SK-N-SH treated with all-trans-retinoic acid at 6 μM for 48 hours (cell line): ENCODE measurements at regions not wholly inside any gene's neighbourhood (a gene's known extent, or its start where the extent isn't known, plus 50 kb on each side); places are given as distances from the start of the nearest gene placed in this dataset.

ENCODE experiments used
- ATAC-seq: fragments of 200-7000 bp; cut with Tn5 transposase; 3 replicates; pipeline ENCODE4 v1.9.1; 2020; ENCODE audit warnings: mild to moderate bottlenecking, moderate library complexity
- ARNTL ChIP-seq: fragments of 450-650 bp; formaldehyde crosslinking; IDR thresholded peaks from 2 replicates; pipeline ENCODE4 v1.5.0; 2020; ENCODE audit warnings: low read depth, mild to moderate bottlenecking, moderate library complexity, borderline replicate concordance
- BACH2 ChIP-seq: fragments of 250-450 bp; sonication (Bioruptor Pico); IDR thresholded peaks from 2 replicates; pipeline ENCODE4 v1.9.0; 2021; ENCODE audit warnings: mild to moderate bottlenecking, borderline replicate concordance
- CREB5 ChIP-seq: fragments of 250-450 bp; sonication (Bioruptor Pico); IDR thresholded peaks from 2 replicates; pipeline ENCODE4 v1.5.1; 2020; ENCODE audit warnings: low read depth, mild to moderate bottlenecking, moderate library complexity
- CSDC2 ChIP-seq: fragments of 250-450 bp; sonication (Bioruptor Pico); IDR thresholded peaks from 2 replicates; pipeline ENCODE4 v1.5.0; 2020; ENCODE audit warnings: mild to moderate bottlenecking, moderate library complexity
- ESRRG ChIP-seq: fragments of 250-450 bp; sonication (Bioruptor Pico); IDR thresholded peaks from 2 replicates; pipeline ENCODE4 v1.6.1; 2021; ENCODE audit warnings: mild to moderate bottlenecking
- GLIS3 ChIP-seq: fragments of 250-450 bp; sonication (Bioruptor Pico); IDR thresholded peaks from 2 replicates; pipeline ENCODE4 v1.5.0; 2020; ENCODE audit warnings: mild to moderate bottlenecking, moderate library complexity
- ISL1 ChIP-seq: fragments of 250-450 bp; sonication (Bioruptor Pico); IDR thresholded peaks from 2 replicates; pipeline ENCODE4 v2.1.2; 2022; ENCODE audit warnings: mild to moderate bottlenecking, moderate library complexity
- POU6F1 ChIP-seq: fragments of 250-450 bp; sonication (Bioruptor Pico); IDR thresholded peaks from 2 replicates; pipeline ENCODE4 v1.8.0; 2021; ENCODE audit warnings: low read depth, mild to moderate bottlenecking, moderate library complexity, borderline replicate concordance
- PPARA ChIP-seq: fragments of 250-450 bp; sonication (Bioruptor Pico); IDR thresholded peaks from 2 replicates; pipeline ENCODE4 v1.5.0; 2020; ENCODE audit warnings: mild to moderate bottlenecking, borderline replicate concordance
- SNAI2 ChIP-seq: fragments of 250-450 bp; sonication (Bioruptor Pico); IDR thresholded peaks from 2 replicates; pipeline ENCODE4 v1.5.0; 2020; ENCODE audit warnings: mild to moderate bottlenecking, moderate library complexity
- TCF4 ChIP-seq: fragments of 250-450 bp; sonication (Bioruptor Pico); IDR thresholded peaks from 2 replicates; pipeline ENCODE4 v1.8.0; 2021; ENCODE audit warnings: mild to moderate bottlenecking, moderate library complexity, borderline replicate concordance
- TOX ChIP-seq: fragments of 250-450 bp; sonication (Bioruptor Pico); IDR thresholded peaks from 2 replicates; pipeline ENCODE4 v1.8.0; 2021; ENCODE audit warnings: mild to moderate bottlenecking, moderate library complexity, borderline replicate concordance
- TSHZ2 ChIP-seq: fragments of 250-450 bp; sonication (Bioruptor Pico); IDR thresholded peaks from 2 replicates; pipeline ENCODE4 v1.5.0; 2020; ENCODE audit warnings: mild to moderate bottlenecking, moderate library complexity
- ZC3H10 ChIP-seq: fragments of 250-450 bp; sonication (Bioruptor Pico); IDR thresholded peaks from 2 replicates; pipeline ENCODE4 v1.5.1; 2021; ENCODE audit warnings: mild to moderate bottlenecking, moderate library complexity
- ZFP3 ChIP-seq: fragments of 250-450 bp; sonication (Bioruptor Pico); IDR thresholded peaks from 2 replicates; pipeline ENCODE4 v1.5.0; 2020; ENCODE audit warnings: mild to moderate bottlenecking, moderate library complexity
- ZFP30 ChIP-seq: fragments of 450-650 bp; formaldehyde crosslinking; IDR thresholded peaks from 2 replicates; pipeline ENCODE4 v1.5.0; 2022; ENCODE audit warnings: mild to moderate bottlenecking, moderate library complexity
- ZNF565 ChIP-seq: fragments of 450-650 bp; formaldehyde crosslinking; conservative IDR thresholded peaks from 2 replicates; pipeline ENCODE4 v1.5.0; 2020; ENCODE audit warnings: low read depth, mild to moderate bottlenecking, moderate library complexity
- ZNF8 ChIP-seq: fragments of 450-650 bp; formaldehyde crosslinking; IDR thresholded peaks from 2 replicates; pipeline ENCODE4 v1.5.0; 2020; ENCODE audit warnings: mild to moderate bottlenecking, moderate library complexity

GRCh38 chr3:176740906-176741663 lies 456.2 kb downstream of the TBL1XR1 start:
- ATAC-seq = no peak

GRCh38 chr3:176739159-176739558 lies 458.1 kb downstream of the TBL1XR1 start:
- no peak for ATAC-seq
- TF ChIP-seq TCF4 (CRISPR knock-in tag) = no peak
- no peak for TF ChIP-seq ZC3H10 (CRISPR knock-in tag)
- no peak for TF ChIP-seq CREB5
- TF ChIP-seq ZFP30 = no peak
- no peak for TF ChIP-seq ZFP3 (CRISPR knock-in tag)
- TF ChIP-seq BACH2 (CRISPR knock-in tag) = no peak

More at GRCh38 chr3:176740906-176741663, 456.2 kb downstream of the TBL1XR1 start:
- no peak for TF ChIP-seq ZFP30
- no peak for TF ChIP-seq SNAI2
- TF ChIP-seq TSHZ2 = no peak
- no peak for TF ChIP-seq ZNF8 (CRISPR knock-in tag)
- no peak for TF ChIP-seq POU6F1 (CRISPR knock-in tag)
- no peak for TF ChIP-seq GLIS3 (CRISPR knock-in tag)
- TF ChIP-seq CSDC2 (CRISPR knock-in tag) = no peak
- TF ChIP-seq BACH2 (CRISPR knock-in tag) = no peak

- ATAC-seq = no peak
- TF ChIP-seq POU6F1 (CRISPR knock-in tag) (no peak), ZFP3 (CRISPR knock-in tag) (no peak), TCF4 (CRISPR knock-in tag) (no peak), GLIS3 (CRISPR knock-in tag) (no peak), ISL1 (CRISPR knock-in tag) (no peak), TOX (CRISPR knock-in tag) (no peak), ZNF565 (CRISPR knock-in tag) (no peak), PPARA (CRISPR knock-in tag) (no peak), BACH2 (CRISPR knock-in tag) (no peak)
- TF ChIP-seq, all 23 proteins: peak for 0
Measured at GRCh38 chr3:176737480-176738110, 459.7 kb downstream of the TBL1XR1 start.

GRCh38 chr3:176734146-176734545 lies 463.1 kb downstream of the TBL1XR1 start:
- no peak for ATAC-seq
- no peak for TF ChIP-seq ZFP30
- no peak for TF ChIP-seq ARNTL (CRISPR knock-in tag)
- no peak for TF ChIP-seq ESRRG (CRISPR knock-in tag)
- no peak for TF ChIP-seq ZC3H10 (CRISPR knock-in tag)
- no peak for TF ChIP-seq CSDC2 (CRISPR knock-in tag)
- TF ChIP-seq CREB5 = no peak
- TF ChIP-seq BACH2 (CRISPR knock-in tag) = no peak
